ENCODE measurements at regions not wholly inside any gene's neighbourhood (a gene's known extent, or its start where the extent isn't known, plus 50 kb on each side); places are given as distances from the start of the nearest gene placed in this dataset.

DNA sequence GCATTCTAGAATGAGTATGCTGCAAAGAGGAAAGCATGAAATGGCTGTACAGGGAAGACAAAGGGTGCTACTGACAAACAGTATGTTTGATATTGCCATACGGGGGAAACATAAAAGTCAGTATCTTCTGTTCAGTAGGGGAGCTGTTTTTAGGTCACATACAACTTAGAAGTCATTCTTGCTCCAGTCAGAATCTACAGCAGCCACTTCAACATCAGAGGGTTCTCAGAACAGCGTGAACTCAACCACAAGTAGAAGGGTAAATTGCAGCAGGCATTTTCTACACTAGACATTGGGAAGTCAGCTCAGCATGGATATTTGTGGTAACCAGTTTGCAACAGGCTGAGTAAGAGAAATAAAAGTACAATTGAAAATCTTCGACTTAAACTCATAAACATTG, 1241.8 kb upstream of the GOT2 start:
- ChIA-PET POLR2A (no interaction called here), CTCF (ENCODE audit: low intra/inter-chr PET ratio, low total read pairs) (no interaction called here)
- Histone ChIP-seq H4K20me1 (ENCODE audit: insufficient read depth, low read length) (no peaks in the 10 kb centered on the region), H2AFZ (ENCODE audit: low read length) (no peak overlapping the region), H3K4me3 (replicated peaks in 1 of 3; ENCODE audit: insufficient read depth in 1 of 3, low read depth in 2 of 3, low read length in 3 of 3) (no peak overlapping the region), H3K27ac (ENCODE audit: extremely low read length, insufficient read depth, low read length) (no peak overlapping the region), H3K9me3 (ENCODE audit: low read length) (peaks cover 7% of the 10 kb centered on the region; the same call in 1 of the 2 replicates), H3K4me2 (ENCODE audit: low read depth, low read length) (no peak overlapping the region), H3K79me2 (ENCODE audit: insufficient read depth, low read length) (no peaks in the 10 kb centered on the region), H3K4me1 (ENCODE audit: insufficient read depth, low read length) (no peaks in the 10 kb centered on the region), H3K27me3 (ENCODE audit: control insufficient read depth in 1 of 2, insufficient read depth in 2 of 2, low read length in 2 of 2) (no peaks in the 10 kb centered on the region), H3K9ac (ENCODE audit: insufficient read depth, low read depth, low read length) (no peak overlapping the region), H3K36me3 (replicated peaks in 1 of 2; ENCODE audit: control insufficient read depth in 1 of 2, insufficient read depth in 2 of 2, low read length in 2 of 2) (no peaks in the 10 kb centered on the region)
- in situ Hi-C loops (cut with HindIII; ENCODE audit: extremely low pct_ligation_motif_present, low pct_unique_long_range_greater_than_20kb) (no loop called here), intact Hi-C loops (cut with micrococcal nuclease; ENCODE audit: unreplicated experiment) (no loop called here)
- DNase-seq (ENCODE audit: low spot score) (no peak), FAIRE-seq (no peak), ATAC-seq (no peak)
- no TSS peak for BruUV-seq (replicated peaks)
- 1% methylated on average over 3 of the region's 3 CpGs for WGBS (ENCODE audit: low lambda C conversion rate)
- TF ChIP-seq ZSCAN12 (CRISPR knock-in tag; IDR thresholded peaks at IDR 0.05) (no peak), ZNF329 (CRISPR knock-in tag; IDR thresholded peaks at IDR 0.05; ENCODE audit: low read depth) (no peak), HHEX (CRISPR knock-in tag; IDR thresholded peaks at IDR 0.05) (no peak), MATR3 (CRISPR knock-in tag; IDR thresholded peaks at IDR 0.05) (no peak), SRSF9 (IDR thresholded peaks at IDR 0.05; ENCODE audit: borderline replicate concordance, insufficient read depth, low read depth, low read length, poor library complexity, severe bottlenecking) (no peak), ZNF264 (CRISPR knock-in tag; IDR thresholded peaks at IDR 0.05) (no peak), ZNF569 (CRISPR knock-in tag; IDR thresholded peaks at IDR 0.05; ENCODE audit: borderline replicate concordance) (no peak), ZNF282 (IDR thresholded peaks at IDR 0.05; ENCODE audit: partially characterized antibody) (no peak), TARDBP (CRISPR knock-in tag; IDR thresholded peaks at IDR 0.05) (no peak), ZBTB20 (CRISPR knock-in tag; IDR thresholded peaks at IDR 0.05; ENCODE audit: borderline replicate concordance, low read depth) (no peak), EP300 (IDR thresholded peaks at IDR 0.05; ENCODE audit: low read depth in 2 of 2, low read length in 2 of 2) (no peak), EP300 (CRISPR knock-in tag; IDR thresholded peaks at IDR 0.05; ENCODE audit: borderline replicate concordance) (no peak)
- TF ChIP-seq, protein P1, sequence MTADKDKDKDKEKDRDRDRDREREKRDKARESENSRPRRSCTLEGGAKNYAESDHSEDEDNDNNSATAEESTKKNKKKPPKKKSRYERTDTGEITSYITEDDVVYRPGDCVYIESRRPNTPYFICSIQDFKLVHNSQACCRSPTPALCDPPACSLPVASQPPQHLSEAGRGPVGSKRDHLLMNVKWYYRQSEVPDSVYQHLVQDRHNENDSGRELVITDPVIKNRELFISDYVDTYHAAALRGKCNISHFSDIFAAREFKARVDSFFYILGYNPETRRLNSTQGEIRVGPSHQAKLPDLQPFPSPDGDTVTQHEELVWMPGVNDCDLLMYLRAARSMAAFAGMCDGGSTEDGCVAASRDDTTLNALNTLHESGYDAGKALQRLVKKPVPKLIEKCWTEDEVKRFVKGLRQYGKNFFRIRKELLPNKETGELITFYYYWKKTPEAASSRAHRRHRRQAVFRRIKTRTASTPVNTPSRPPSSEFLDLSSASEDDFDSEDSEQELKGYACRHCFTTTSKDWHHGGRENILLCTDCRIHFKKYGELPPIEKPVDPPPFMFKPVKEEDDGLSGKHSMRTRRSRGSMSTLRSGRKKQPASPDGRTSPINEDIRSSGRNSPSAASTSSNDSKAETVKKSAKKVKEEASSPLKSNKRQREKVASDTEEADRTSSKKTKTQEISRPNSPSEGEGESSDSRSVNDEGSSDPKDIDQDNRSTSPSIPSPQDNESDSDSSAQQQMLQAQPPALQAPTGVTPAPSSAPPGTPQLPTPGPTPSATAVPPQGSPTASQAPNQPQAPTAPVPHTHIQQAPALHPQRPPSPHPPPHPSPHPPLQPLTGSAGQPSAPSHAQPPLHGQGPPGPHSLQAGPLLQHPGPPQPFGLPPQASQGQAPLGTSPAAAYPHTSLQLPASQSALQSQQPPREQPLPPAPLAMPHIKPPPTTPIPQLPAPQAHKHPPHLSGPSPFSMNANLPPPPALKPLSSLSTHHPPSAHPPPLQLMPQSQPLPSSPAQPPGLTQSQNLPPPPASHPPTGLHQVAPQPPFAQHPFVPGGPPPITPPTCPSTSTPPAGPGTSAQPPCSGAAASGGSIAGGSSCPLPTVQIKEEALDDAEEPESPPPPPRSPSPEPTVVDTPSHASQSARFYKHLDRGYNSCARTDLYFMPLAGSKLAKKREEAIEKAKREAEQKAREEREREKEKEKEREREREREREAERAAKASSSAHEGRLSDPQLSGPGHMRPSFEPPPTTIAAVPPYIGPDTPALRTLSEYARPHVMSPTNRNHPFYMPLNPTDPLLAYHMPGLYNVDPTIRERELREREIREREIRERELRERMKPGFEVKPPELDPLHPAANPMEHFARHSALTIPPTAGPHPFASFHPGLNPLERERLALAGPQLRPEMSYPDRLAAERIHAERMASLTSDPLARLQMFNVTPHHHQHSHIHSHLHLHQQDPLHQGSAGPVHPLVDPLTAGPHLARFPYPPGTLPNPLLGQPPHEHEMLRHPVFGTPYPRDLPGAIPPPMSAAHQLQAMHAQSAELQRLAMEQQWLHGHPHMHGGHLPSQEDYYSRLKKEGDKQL (CRISPR knock-in tag; IDR thresholded peaks at IDR 0.05; ENCODE audit: low read depth): no peak
- TF ChIP-seq, protein P2, sequence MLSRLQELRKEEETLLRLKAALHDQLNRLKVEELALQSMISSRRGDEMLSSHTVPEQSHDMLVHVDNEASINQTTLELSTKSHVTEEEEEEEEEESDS (CRISPR knock-in tag; IDR thresholded peaks at IDR 0.05; ENCODE audit: borderline replicate concordance): no peak
- TF ChIP-seq, protein P3, sequence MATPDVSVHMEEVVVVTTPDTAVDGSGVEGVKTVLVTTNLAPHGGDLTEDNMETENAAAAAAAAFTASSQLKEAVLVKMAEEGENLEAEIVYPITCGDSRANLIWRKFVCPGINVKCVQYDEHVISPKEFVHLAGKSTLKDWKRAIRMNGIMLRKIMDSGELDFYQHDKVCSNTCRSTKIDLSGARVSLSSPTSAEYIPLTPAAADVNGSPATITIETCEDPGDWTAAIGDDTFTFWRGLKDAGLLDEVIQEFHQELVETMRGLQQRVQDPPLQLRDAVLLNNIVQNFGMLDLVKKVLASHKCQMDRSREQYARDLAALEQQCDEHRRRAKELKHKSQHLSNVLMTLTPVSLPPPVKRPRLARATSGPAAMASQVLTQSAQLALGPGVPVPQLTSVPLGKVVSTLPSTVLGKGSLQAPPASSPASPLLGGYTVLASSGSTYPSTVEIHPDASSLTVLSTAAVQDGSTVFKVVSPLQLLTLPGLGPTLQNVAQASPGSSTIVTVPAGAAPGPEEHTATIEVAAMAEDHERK (CRISPR knock-in tag; IDR thresholded peaks at IDR 0.05; ENCODE audit: low read depth): no peak

All from HepG2 (cell line).